ENCODE measurements at regions not wholly inside any gene's neighbourhood (a gene's known extent, or its start where the extent isn't known, plus 50 kb on each side); places are given as distances from the start of the nearest gene placed in this dataset.

- Histone ChIP-seq H3K27me3 (ENCODE audit: control insufficient read depth, insufficient read depth, low read length) (no peaks in the 10 kb centered on the region), H3K36me3 (ENCODE audit: control insufficient read depth, insufficient read depth, low read length) (no peaks in the 10 kb centered on the region), H3K4me3 (ENCODE audit: low read depth, low read length) (no peak overlapping the region)
- TF ChIP-seq, protein P1, sequence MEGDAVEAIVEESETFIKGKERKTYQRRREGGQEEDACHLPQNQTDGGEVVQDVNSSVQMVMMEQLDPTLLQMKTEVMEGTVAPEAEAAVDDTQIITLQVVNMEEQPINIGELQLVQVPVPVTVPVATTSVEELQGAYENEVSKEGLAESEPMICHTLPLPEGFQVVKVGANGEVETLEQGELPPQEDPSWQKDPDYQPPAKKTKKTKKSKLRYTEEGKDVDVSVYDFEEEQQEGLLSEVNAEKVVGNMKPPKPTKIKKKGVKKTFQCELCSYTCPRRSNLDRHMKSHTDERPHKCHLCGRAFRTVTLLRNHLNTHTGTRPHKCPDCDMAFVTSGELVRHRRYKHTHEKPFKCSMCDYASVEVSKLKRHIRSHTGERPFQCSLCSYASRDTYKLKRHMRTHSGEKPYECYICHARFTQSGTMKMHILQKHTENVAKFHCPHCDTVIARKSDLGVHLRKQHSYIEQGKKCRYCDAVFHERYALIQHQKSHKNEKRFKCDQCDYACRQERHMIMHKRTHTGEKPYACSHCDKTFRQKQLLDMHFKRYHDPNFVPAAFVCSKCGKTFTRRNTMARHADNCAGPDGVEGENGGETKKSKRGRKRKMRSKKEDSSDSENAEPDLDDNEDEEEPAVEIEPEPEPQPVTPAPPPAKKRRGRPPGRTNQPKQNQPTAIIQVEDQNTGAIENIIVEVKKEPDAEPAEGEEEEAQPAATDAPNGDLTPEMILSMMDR (IDR thresholded peaks at IDR 0.05; ENCODE audit: insufficient read depth, low read length, poor library complexity, severe bottlenecking) = no peak
- no peak for DNase-seq (ENCODE audit: low read depth)
Observed at GRCh38 chr20:39784693-39785092, 822.5 kb downstream of the DHX35 start.

DNA sequence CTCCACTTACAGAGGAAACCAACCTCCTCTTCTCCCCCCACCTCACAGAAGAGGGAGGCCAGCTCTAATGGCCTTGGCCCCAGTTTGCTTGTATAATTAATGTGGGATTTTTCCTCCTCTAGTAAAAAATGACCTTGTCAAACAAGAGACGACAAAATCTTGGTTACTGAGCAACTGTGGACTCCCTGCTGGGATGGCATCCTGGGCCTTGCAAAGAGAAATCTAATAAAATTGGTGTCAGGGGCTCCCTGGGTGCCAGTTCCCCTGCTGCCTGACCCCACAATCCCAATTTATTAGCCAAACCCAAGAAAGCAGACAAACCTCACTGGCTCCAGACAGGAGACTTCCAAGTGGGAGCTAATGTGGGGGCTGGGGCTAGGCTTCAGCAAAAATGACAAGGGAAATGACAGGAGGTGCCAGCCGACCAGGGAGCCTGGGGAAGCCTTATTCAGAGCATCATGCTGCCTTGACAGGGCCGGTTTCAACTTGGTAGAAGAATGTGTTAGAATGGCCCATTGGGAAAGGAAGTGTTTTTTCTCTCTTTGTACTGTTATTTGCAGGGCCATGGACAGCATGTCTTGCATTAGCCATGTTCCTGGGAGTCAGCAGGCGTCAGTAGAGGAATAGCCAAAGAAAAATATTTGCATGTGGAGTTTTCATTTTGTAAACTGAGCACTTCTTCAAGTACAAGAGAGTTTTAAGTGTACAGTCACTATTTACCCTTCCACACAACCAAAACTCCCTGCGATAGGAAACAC lies 816.9 kb downstream of the DHX35 start:
- TF ChIP-seq, protein P1 (IDR thresholded peaks at IDR 0.05; ENCODE audit: insufficient read depth, low read length, poor library complexity, severe bottlenecking) = no peak
- no peak for DNase-seq (ENCODE audit: low read depth)
- Histone ChIP-seq H3K27me3 (ENCODE audit: control insufficient read depth, insufficient read depth, low read length) (no peaks in the 10 kb centered on the region), H3K36me3 (ENCODE audit: control insufficient read depth, insufficient read depth, low read length) (no peaks in the 10 kb centered on the region), H3K4me3 (ENCODE audit: low read depth, low read length) (no peak overlapping the region)

- Histone ChIP-seq H3K36me3 (ENCODE audit: control insufficient read depth, insufficient read depth, low read length) (no peaks in the 10 kb centered on the region), H3K4me3 (ENCODE audit: low read depth, low read length) (no peak overlapping the region)
- TF ChIP-seq, protein P1 (IDR thresholded peaks at IDR 0.05; ENCODE audit: insufficient read depth, low read length, poor library complexity, severe bottlenecking) = no peak
Observed at GRCh38 chr20:39778431-39778830, 816.3 kb downstream of the DHX35 start.

DNA sequence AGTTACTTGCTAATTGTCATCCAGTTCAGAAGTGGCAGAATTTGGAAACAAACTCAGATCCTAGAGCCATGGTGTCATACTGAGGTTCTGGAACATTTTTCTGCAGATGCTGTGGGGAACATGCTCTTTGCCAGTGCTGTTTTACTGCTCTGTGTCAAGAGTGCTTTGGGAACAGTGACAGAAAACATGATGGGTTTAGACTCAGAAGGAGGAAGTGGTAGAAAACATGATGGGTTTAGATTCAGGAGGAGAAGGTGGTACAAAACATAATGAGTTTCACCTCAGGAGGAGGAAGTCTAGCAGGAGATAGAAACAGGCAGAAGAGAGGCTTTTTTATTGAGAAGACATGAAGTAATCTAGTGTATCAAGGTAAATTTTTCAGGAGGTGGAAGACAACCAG lies 815.5 kb downstream of the DHX35 start:
- no peaks in the 10 kb centered on the region for H3K36me3 ChIP-seq (ENCODE audit: control insufficient read depth, insufficient read depth, low read length)
- TF ChIP-seq, protein P1 (IDR thresholded peaks at IDR 0.05; ENCODE audit: insufficient read depth, low read length, poor library complexity, severe bottlenecking) = no peak
- DNase-seq (ENCODE audit: low read depth) = no peak
- no peaks in the 10 kb centered on the region for H3K27me3 ChIP-seq (ENCODE audit: control insufficient read depth, insufficient read depth, low read length)
- no peak overlapping the region for H3K4me3 ChIP-seq (ENCODE audit: low read depth, low read length)

More at GRCh38 chr20:39778431-39778830, 816.3 kb downstream of the DHX35 start:
- no peaks in the 10 kb centered on the region for H3K27me3 ChIP-seq (ENCODE audit: control insufficient read depth, insufficient read depth, low read length)
- no peak for DNase-seq (ENCODE audit: low read depth)

GRCh38 chr20:39775110-39775509 lies 813.0 kb downstream of the DHX35 start:
- TF ChIP-seq, protein P1 (IDR thresholded peaks at IDR 0.05; ENCODE audit: insufficient read depth, low read length, poor library complexity, severe bottlenecking) = no peak
- H3K27me3 ChIP-seq (ENCODE audit: control insufficient read depth, insufficient read depth, low read length) = no peaks in the 10 kb centered on the region
- H3K36me3 ChIP-seq (ENCODE audit: control insufficient read depth, insufficient read depth, low read length) = no peaks in the 10 kb centered on the region
- no peak for DNase-seq (ENCODE audit: low read depth)
- H3K4me3 ChIP-seq (ENCODE audit: low read depth, low read length) = no peak overlapping the region

Measured in kidney epithelial cell (primary cell).